Neural cell (in vitro differentiated cells): ENCODE measurements at regions not wholly inside any gene's neighbourhood (a gene's known extent, or its start where the extent isn't known, plus 50 kb on each side); places are given as distances from the start of the nearest gene placed in this dataset.

Experiments used
- H2AFZ ChIP-seq: fragments of 200-600, 300-800 bp; sonication (generic), shearing (Covaris generic); 2 replicates; pipeline ENCODE4 v1.6.0; 2014; ENCODE audit warnings: low read depth, mild to moderate bottlenecking, antibody characterized with exemption, low read length, moderate library complexity
- H3F3A ChIP-seq: fragments of 200-600 bp; shearing (Covaris generic); 2 replicates; pipeline ENCODE4 v1.6.1; 2016; ENCODE audit warnings: mild to moderate bottlenecking, moderate library complexity, mixed read lengths, antibody characterized with exemption, low read length; ENCODE audit not compliant: insufficient read depth, poor library complexity, severe bottlenecking
- H3K27ac ChIP-seq: fragments of 200-600, 300-800 bp; sonication (generic), shearing (Covaris generic); 2 replicates; pipeline ENCODE4 v1.5.1; 2014; ENCODE audit warnings: mild to moderate bottlenecking, low read length, moderate library complexity
- H3K27me3 ChIP-seq: fragments of 300-800, 200-600 bp; sonication (generic), shearing (Covaris generic); 2 replicates; pipeline ENCODE4 v1.6.0; 2014; ENCODE audit warnings: mild to moderate bottlenecking, low read depth, low read length, moderate library complexity; ENCODE audit not compliant: insufficient read depth
- H3K36me3 ChIP-seq: fragments of 300-800, 200-600 bp; sonication (generic), shearing (Covaris generic); 2 replicates; pipeline ENCODE4 v1.5.1; 2014; ENCODE audit warnings: mild to moderate bottlenecking, antibody characterized with exemption, low read length, moderate library complexity; ENCODE audit not compliant: insufficient read depth
- H3K4me2 ChIP-seq: fragments of 300-800, 200-600 bp; sonication (generic), shearing (Covaris generic); 2 replicates; pipeline ENCODE4 v1.6.0; 2014; ENCODE audit warnings: mild to moderate bottlenecking, low read length
- H3K4me3 ChIP-seq: fragments of 300-800, 200-600 bp; sonication (generic), shearing (Covaris generic); 2 replicates; pipeline ENCODE4 v1.5.1; 2014; ENCODE audit warnings: mild to moderate bottlenecking, low read length, moderate library complexity
- H3K79me2 ChIP-seq: fragments of 200-600 bp; shearing (Covaris generic); replicated peaks from 2 replicates; pipeline ENCODE4 v1.6.0; 2014; ENCODE audit warnings: mild to moderate bottlenecking, low read length, moderate library complexity; ENCODE audit not compliant: insufficient read depth
- H3K9ac ChIP-seq: fragments of 300-800, 200-600 bp; sonication (generic), shearing (Covaris generic); 2 replicates; pipeline ENCODE4 v1.6.1; 2016; ENCODE audit warnings: mild to moderate bottlenecking, low read length, mixed read lengths
- H3K9me2 ChIP-seq: fragments of 200-600 bp; shearing (Covaris generic); 2 replicates; pipeline ENCODE4 v1.6.1; 2016; ENCODE audit warnings: mild to moderate bottlenecking, low read length, mixed read lengths; ENCODE audit not compliant: insufficient read depth
- H3K9me3 ChIP-seq: fragments of 200-600, 300-800 bp; sonication (generic), shearing (Covaris generic); 2 replicates; pipeline ENCODE4 v1.6.1; 2016; ENCODE audit warnings: mild to moderate bottlenecking, mixed run types, low read length, moderate library complexity, mixed read lengths
- H4K20me1 ChIP-seq: fragments of 200-600 bp; shearing (Covaris generic); 2 replicates; pipeline ENCODE4 v1.6.1; 2016; ENCODE audit warnings: mild to moderate bottlenecking, mixed run types; ENCODE audit not compliant: insufficient read depth
- EP300 ChIP-seq: fragments of 450-650 bp; conservative IDR thresholded peaks from 2 replicates; pipeline ENCODE4 v1.6.1; 2014; ENCODE audit warnings: antibody characterized with exemption, mild to moderate bottlenecking, moderate library complexity; ENCODE audit not compliant: poor library complexity, severe bottlenecking
- EZH2 ChIP-seq: fragments of 200-600, 300-800 bp; shearing (Covaris generic), sonication (generic); IDR thresholded peaks from 2 replicates; pipeline ENCODE4 v1.6.1; 2014; ENCODE audit warnings: antibody characterized with exemption, low read length, borderline replicate concordance, mild to moderate bottlenecking; ENCODE audit not compliant: insufficient read depth, poor library complexity, severe bottlenecking
- MXI1 ChIP-seq: fragments of 450-650 bp; conservative IDR thresholded peaks from 2 replicates; pipeline ENCODE4 v1.6.1; 2014; ENCODE audit warnings: antibody characterized with exemption, mild to moderate bottlenecking; ENCODE audit not compliant: poor library complexity, severe bottlenecking
- REST ChIP-seq: IDR thresholded peaks from 2 replicates; pipeline ENCODE4 v1.6.1; 2012; ENCODE audit warnings: borderline replicate concordance
- SMC3 ChIP-seq: fragments of 450-650 bp; conservative IDR thresholded peaks from 2 replicates; pipeline ENCODE4 v1.6.1; 2014; ENCODE audit warnings: antibody characterized with exemption, mild to moderate bottlenecking, moderate library complexity; ENCODE audit not compliant: poor library complexity
- small RNA-seq, 3 experiments: library from RNA; depleted of rRNA; stranded (forward); fragments of <200 nt; gene quantifications; one replicate each; pipeline ENCODE3, GENCODE V24; 2012

GRCh38 chr13:31684466-31684865 is 54.9 kb upstream of the RXFP2 start:
- Histone ChIP-seq H3K27ac (no peak overlapping the region), H3K36me3 (no peaks in the 10 kb centered on the region), H3K79me2 (no peaks in the 10 kb centered on the region), H4K20me1 (no peaks in the 10 kb centered on the region), H3K4me2 (no peak overlapping the region), H3K9ac (no peak overlapping the region), H3K9me3 (no peaks in the 10 kb centered on the region), H3K4me3 (no peak overlapping the region), H3K9me2 (no peaks in the 10 kb centered on the region), H3K27me3 (no peaks in the 10 kb centered on the region), H3F3A (no peaks in the 10 kb centered on the region), H2AFZ (no peak overlapping the region)
- TF ChIP-seq EZH2 (no peak), EP300 (no peak), REST (no peak)

GRCh38 chr13:31686670-31687425 is 52.5 kb upstream of the RXFP2 start:
- H3K36me3 ChIP-seq = no peaks in the 10 kb centered on the region
- H4K20me1 ChIP-seq = no peaks in the 10 kb centered on the region
- H3K4me2 ChIP-seq = no peak overlapping the region
- H3K79me2 ChIP-seq = no peaks in the 10 kb centered on the region
- H3K9ac ChIP-seq = no peak overlapping the region
- no peak overlapping the region for H2AFZ ChIP-seq
- H3K27me3 ChIP-seq = no peaks in the 10 kb centered on the region
- no peaks in the 10 kb centered on the region for H3K9me2 ChIP-seq
- H3F3A ChIP-seq = no peaks in the 10 kb centered on the region
- no peak for TF ChIP-seq MXI1
- TF ChIP-seq REST = no peak
- TF ChIP-seq SMC3 = no peak
- no peak for TF ChIP-seq EP300
- H3K9me3 ChIP-seq = no peaks in the 10 kb centered on the region
- no peak overlapping the region for H3K27ac ChIP-seq
- H3K4me3 ChIP-seq = no peak overlapping the region

Small RNA genes lying in the stretch of these regions (small RNA-seq; reads per million reads assigned to genes)
- gene AL161616.1 = 0 reads per million in 3 experiments
